ENCODE measurements at regions not wholly inside any gene's neighbourhood (a gene's known extent, or its start where the extent isn't known, plus 50 kb on each side); places are given as distances from the start of the nearest gene placed in this dataset.
A peak's percentile ranks its signal among the peaks of the same experiment; 100 is the strongest.

DNA sequence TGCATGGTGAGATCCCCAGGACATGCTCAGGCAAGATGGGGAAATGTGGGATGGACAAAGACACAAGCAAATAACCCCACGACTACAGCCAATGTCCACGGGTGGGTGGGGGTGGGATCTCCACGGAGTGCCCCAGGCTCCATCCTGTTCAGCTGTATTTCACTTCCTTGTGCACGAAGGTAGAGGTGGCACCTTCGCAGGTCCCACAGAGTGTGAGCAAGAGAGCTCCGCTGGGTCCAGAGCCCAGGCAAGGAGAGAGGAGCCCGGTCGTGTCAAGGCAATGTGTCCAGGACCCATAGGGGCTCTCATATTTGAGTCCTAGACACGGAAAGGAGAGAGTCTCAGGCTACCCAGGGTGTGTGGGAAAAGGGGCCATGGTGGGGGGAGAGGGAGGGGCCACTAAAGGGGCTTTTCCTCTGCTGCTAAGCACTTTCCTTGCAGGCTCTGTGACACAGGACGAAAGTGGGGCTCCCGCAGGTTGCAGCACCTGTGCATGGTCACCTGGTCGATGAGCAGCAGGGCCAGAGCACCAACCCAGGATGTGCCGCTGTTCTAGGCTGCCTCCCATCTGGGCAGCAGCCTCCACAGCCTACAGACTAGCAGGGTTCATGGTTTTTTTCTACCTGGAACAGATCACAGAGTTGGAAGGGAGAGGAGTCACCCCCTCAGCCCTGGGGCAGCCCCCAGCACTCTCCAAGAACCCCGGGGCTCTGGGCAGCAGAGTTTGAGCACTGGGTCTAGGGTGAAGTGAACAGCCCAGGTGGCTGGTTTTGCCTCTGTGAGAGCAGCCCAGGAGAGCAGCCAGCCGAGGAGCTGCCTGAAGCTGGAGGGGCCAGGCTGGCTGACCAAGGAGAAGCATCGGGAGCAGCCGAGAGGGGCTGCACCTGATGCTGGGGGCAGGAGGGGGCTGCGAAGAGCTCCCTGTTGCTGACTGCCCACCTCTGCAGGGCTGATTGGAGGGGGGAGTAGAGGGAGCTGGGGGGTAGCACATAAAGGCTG, 100.7 kb upstream of the MVB12B start:
- no peak for DNase-seq

DNA sequence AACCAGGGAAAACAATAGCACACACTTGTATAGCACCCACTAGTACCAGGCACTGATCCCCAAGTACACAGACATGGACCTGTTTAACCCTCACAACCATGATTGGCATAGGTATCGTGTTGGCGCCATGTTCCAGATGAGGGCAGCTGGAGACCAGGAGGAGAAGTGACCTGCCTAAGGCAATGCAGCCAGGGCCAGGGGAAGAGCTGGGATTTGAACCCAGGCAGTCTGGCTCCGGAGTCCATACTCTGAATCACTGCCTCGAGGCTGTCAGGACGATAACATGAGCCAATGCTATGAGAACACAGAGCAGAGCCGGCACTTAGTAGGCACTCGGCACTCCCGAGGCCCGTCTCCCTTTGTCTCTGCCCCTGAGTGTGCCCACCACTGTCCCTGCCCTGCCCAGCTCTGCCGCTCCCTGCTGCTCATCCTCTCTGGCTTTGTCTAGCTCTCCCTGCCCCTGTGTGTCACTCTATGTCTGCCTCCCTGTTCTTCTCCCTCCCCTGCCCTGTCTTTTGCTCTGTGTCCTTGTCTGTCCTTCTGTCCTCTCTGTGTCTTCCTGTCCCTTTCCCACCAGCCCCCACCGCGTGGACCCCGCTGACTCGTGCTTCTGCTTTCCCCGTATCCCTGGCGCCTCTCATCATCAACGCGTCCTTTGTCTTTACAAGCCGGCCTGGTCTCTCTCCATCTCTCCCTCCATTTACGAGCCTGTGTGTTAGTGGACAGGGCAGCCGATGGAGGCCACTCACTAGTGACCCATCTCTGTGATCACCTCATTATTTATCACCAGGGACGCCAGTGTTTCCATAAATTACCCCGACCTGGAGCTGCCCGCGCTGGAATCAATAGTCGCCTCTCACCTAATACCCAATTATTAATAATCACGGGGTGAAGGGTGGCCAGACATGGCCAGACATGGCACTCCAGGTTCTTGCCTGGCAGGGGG, 99.4 kb upstream of the MVB12B start:
- DNase-seq: no peak

DNA sequence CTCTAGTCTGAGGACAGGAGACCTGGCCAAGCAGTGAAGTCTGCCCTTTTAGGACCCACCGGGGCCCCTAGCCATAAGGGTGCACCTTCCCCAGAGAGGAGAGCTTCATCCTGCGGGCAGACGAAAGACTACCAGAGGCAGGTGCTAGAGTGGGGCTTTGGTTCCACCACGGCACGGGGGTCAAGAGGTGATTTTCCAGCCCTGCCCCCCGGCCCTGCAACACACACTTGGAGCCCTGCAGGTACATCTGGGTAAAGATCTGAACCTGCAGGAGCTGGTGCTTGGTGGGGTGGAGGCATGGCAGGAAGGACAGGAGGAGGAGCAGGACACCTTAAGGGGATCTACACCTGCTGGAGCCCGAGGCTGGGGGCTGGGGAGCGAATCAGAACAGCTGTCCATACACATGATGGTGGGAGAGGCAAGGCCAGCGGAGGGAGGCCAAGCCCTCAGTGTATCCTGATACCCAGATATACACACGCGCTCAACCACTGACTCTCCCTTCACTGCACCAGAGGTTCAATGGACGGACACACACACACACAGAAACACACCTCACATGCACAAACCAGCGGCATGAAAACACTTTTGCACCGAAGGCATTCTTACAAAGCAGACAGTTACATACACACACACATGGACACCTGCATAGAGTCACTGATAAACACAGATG, 98.4 kb upstream of the MVB12B start:
- DNase-seq: no peak

DNA sequence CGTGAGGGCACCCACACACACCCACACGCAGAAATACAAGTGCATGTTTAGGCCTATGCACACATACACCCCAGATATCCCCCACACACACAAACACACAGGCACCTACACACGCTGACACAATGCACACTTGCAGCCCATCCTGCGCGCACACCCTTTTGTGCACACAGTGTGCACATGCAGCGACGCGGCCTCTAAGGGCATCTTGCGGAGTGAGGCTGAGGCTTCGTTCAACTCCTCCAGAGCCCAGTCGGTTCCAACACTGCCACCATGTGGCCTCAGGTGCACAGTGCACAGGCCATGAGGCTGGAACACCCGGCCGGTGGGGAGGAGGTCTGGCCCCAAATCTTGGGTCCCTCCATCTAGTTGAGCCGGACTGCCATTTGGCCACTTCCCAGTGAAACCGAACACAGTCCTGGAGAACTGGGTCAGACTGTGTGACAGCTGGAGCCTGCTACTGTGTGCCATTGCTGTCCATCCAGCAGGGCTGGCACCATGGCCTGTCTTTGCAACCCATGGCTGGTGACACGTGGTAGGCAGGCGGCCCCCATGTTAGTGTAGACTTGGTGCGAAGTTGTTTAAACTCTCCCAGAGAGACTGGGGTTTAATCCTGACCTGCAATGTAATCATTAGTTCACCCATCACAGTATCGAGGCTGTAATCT, 97.7 kb upstream of the MVB12B start:
- DNase-seq: peak; percentile 76

DNA sequence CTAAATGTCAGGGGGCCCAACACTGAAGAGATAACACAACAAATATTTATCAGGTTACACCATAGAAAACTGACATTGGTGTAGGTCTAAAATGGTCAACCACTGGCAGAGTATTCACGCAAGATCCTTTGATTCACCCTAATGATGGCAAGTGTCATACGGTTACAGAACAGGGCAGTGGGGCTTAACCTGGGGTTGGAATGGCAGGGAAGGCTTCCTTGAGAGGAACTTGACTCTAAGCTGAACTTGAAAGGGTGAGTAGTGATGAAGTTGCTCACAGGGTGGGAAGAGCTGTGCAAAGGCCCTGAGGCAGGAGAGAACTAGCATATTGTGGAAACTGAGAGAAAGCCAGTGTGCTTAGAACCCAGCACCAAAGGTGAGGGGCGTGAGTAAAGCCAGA, 97.1 kb upstream of the MVB12B start:
- no peak for DNase-seq

DNA sequence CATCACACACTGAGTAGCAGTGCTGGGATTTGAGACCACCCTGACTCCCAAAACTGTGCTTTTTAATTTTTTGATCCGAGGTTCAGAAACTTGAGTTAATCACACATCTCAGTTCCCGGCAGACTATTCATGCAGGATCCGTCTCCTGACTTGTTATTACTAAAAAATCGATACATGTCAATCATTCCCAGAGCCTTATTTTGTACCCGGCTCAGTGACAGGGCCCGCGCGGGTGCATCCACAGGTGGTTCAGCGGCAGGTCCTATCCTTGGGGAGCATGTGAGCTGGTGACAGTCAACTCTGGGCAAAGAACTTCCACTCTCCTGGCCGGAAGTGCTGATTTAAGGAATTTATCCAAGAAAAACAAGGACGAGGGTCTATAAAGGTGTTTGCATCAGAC, 95.9 kb upstream of the MVB12B start:
- DNase-seq: no peak

DNA sequence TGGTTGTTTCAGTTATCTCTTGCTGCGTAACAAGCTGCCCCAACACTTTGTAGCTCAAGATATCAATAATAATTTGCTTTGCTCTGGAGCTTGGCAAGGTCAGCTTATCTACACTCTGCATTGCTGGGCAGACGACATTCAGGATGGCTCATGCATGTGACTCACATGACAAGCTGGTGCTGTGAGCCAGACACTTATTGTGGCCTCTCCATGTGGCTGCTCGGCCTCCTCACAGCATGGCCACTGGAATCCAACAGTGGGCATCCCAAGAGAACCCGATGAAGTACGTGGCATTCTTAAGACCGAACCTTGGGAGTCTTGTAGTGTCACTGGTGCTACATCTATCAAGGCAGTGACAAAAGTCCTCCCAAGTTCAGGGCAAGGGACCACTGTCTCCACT, 94.2 kb upstream of the MVB12B start:
- no peak for DNase-seq

DNA sequence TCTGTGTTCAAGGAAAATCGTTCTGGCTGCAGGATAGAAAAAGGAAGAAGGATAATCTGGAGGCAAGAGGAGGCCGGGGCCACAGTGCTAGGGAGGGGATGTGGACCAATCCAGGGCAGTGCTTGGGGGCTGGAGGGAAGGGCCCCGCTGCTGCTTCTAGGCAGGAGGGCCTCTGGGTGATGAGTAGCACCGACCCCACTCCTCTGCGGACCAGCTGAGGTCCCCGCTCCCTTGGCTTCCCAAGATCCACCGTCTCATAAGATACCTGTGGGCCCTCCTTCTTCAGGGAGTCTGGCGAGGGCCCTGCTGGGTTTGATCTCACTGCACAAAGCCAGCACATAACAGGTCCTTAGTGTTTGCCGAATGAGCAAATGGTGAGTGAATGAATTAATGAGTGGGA, 93.5 kb upstream of the MVB12B start:
- no peak for DNase-seq

DNA sequence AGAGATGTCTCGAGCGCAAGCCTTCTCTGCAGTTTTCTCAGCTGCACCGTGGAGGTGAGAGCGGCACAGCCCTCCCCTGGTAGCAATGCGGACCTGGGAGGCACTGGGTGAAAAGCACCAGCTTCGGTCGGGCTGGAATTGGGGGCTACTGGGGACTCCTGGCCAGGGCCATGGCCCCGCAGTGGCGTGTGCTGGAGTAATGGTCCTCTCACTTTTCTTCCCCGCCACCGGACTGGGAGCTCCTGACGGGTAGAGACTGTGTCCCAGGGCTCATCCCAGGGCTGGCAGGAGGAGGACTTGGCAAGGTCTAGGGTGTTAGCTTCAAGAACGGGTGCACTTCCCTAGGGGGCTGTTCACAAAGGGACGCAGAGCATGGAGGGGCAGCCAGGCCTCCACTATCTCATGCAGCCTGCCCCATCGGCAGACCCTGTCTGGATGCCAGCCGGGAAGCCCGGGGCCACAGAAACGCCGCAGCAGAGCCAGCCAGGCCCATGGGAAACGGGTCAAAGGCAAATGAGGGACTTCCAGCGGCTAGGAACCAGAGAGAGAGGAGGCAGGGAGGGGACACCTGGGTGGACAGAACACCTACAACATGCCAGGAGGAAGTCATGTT, 92.6 kb upstream of the MVB12B start:
- DNase-seq: no peak

DNA sequence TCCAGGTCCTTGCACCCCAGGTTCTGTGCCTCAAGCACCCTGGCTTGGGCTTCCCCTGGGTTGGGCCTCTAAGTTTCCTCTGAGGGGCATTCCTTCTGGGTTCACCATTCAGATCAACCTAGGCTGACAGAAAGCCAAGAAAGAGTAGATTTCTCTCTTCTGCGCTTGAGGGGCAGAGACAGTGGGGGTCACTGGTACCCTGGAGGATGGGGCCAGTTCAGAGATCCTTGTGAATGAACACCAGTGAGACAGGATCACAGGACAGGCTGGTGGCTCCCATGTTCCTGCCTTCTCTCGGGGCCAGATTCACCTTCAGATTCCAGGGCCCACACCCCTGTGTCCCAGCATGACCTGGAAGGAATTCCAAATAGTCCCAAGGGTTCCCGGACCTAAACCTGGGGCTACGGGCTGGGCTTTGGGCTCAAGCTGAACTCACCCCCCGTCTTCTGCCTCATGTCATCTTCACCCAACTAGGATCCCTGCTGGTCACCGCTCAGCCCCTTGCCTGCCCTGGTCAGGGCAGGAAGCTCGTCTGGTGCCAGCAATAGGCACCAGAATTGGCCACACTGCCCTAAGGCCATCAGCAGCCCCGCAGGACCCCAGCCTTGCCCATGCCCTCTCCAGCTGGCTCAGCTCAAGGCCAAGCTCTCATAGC, 91.8 kb upstream of the MVB12B start:
- DNase-seq: no peak

DNA sequence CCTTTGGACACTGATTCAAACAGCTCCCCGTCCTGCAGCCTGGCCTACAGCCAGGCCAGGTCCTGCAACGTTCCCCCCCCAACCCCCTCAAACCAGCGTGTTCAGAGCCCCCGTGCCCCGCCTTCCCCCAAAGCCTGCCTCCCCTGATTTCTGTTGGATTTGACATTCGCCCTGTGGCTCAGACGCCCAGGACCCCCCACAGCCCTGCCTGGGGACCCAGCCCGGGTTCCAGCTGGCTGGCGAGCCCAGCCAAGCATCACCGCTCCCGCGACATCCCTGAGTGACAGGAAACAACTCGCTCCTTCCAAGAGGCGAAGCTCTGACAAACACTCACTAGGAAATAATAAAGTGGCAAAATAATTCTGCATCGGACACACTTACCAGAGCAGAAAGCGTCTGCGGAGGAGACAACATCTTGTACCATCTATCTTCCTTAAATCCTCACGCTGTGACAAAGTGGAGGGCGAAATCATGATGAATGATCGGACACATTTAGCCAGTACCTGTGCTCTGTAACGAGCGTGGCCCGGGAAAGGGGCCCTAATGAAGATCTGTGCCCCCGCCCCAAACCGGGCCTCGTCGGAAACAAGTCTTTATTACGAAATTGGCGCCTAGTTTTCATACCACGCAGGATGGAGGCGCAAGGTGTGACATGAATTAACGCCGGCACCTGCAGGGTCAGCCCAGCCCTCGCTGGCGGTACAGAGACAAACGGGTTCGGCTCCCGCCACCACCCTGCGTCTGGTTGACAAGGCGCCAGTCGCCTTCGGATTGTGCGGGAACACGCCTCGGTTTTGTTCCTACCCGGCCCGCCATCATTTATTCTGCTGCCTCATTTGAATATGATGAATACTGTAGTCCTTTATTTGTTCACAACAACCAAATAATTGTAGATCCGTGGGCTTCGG, 91.0 kb upstream of the MVB12B start:
- no peak for DNase-seq

DNA sequence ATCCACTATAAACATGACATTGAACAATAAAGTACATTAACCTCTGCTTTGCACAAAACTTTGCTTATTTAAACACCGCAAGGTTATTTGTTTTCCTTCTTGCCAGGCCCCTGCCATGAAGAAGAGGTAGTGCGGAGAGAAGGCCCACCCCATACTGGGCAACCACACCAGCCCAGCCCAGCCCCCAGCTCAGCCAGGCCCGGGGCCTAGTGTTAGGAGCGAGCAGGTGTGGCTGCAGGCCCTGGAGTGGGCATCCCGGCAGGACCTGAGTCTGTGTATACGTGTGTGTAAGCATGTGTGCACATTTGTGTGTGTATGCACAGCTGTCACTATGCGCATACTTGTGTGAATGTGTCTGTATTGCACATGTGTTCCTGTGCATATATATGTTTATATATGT, 90.4 kb upstream of the MVB12B start:
- no peak for DNase-seq

DNA sequence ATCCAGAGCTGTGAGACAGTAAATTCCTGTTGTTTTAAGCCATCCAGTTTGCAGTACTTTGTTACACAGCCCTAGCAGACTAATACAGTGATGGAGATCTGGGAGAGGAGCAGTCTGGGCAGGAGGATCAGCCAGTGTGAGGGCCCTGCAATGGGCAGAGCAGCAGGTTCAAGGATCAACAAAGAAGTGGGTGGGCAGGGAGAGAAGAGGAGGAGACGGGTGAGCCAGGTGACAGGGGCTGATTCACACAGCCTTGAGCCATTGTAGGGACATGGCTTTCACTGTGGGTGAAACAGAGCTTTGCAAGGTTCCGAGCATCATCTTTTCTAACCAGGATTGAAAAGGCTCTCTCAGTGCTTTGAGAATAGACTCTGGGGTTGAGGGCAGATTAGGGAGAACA, 88.2 kb upstream of the MVB12B start:
- DNase-seq: no peak

DNA sequence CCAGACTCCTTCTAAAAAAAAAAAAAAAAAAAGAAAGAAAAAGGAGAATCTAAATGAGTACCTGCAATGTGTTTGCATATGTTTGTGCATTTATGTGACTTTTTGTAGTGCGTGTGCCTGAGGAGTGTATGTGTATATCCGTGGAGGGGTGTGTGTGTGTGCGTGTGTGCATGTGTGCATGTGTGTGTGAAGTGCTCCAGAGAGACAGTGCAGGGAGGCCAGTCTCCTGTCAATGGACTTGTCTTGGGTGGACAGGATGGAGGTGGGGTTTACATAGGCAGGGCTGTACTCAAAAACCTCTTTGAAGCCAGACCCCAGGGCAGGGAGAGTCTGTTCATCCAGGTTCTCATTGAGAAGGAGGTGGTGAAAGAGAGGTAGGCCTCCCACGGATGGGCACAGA, 87.1 kb upstream of the MVB12B start:
- no peak for DNase-seq

DNA sequence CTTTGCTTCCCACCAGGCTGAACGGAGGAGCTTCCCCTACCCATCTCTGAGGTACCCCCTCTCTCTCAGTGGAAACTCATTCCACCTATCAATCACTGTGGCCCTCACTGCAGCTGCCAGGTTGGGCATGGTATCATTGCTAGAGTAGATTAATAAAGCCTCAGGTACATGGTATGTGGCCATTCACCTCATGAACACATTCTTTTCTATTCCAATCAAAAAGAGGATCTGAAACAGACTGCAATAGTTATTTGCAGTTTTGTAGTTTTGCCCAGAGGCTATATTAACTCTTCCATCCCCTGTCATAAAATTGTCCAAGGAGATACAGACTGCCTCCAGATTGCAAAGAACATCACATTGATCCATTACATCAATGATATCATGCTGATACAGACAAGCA, 85.8 kb upstream of the MVB12B start:
- DNase-seq: no peak

DNA sequence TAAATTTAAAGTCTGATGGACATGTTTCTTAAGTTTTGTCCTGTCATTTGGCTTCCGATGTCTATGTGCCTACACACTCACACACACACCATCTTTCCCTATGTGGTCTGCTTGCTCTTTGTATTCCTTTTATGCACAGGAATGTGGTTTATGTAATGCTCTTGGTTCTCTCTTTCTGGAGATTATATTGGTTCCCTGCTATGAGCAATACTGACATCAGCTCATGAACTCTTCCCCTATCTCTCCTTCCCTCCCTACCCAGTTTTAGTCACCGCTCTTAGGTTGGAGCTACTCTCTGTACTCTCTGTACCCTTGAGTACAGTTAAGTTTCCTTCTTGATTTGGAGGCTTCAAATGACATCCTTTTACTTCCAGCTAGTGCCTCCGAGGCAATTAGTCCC, 77.9 kb upstream of the MVB12B start:
- no peak for DNase-seq

DNA sequence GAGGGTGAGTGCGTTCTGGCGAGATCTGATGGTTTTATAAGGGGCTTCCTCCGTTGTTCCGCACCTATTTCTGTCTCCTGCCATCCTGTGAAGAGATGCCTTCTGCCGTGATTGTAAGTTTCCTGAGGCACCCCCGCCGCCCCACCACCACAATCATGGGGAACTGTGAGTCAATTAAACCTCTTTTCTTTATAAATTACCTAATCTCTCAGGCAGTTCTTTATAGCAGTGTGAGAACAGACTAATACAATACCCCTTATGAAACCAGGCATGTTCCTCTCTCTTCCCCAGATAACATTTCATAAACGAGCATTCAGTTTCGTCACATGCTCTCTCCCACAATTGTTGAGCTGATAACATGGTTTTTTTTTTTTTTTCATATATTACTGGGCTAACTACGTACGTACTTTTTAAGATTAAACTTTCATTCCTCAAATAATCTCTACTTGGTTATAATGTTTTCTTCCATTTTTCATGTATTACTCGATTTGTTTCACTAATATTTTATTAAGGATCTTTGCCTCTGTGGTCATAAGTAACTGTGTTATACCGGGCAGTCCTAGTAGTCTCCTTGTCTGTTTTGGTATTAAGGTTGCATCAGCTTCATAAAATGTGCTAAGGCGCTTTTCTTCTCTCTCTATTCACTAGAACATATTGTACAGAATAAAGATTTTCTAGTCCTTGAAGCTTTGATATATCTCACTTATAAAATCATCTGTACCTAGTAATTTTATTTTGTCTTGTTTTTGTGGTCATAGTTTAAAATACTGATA, 64.9 kb upstream of the MVB12B start:
- no peak for DNase-seq

DNA sequence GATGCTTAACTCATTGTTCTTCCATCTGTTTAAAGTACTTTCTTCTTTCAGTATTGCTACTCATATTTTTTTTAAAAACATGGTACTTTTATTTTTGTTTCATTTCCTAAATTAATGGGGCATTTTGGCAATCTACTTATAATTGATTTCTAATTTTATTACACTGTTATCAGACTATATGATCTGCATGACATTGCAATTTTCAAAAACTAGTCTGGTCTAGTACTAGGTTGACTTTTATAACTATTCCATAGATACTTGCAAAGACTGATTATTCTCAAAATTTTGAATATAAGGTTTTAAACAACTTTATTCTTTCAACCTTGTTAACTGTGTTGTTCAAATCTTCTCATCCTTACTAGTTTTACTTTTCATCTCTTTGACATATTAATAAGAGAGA, 63.9 kb upstream of the MVB12B start:
- no peak for DNase-seq

DNA sequence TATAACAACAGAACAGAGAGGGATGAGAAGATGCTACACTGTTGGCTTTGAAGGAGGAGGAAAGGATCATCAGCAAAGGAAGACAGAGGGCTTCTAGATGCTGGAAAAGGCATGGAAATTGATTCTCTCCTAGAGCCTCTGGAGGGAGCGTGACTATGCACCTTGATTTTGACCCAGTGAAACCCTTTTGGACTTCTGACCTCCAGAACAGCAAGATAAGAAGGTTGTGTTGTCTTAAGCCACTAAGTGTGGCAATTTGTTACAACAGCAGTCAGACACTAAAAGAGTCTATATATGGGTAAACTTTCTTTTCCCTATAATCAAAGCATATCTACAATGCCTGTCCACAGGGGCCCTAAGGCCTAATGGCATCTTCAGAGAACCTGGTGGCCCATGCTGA, 56.1 kb upstream of the MVB12B start:
- no peak for DNase-seq
